ENCODE measurements at regions not wholly inside any gene's neighbourhood (a gene's known extent, or its start where the extent isn't known, plus 50 kb on each side); places are given as distances from the start of the nearest gene placed in this dataset.

- Histone ChIP-seq H3F3A (replicated peaks; ENCODE audit: insufficient read depth) (no peaks in the 10 kb centered on the region), H3K9me2 (no peaks in the 10 kb centered on the region), H3K36me3 (replicated peaks in 1 of 2; ENCODE audit: control insufficient read depth in 1 of 2, insufficient read depth in 2 of 2, low read length in 1 of 2) (no peaks in the 10 kb centered on the region), H3K79me2 (ENCODE audit: insufficient read depth) (no peaks in the 10 kb centered on the region), H3K27ac (ENCODE audit: low read depth in 2 of 2, low read length in 1 of 2) (no peak overlapping the region), H3K27me3 (ENCODE audit: insufficient read depth) (no peaks in the 10 kb centered on the region), H2AFZ (ENCODE audit: low read depth) (no peak overlapping the region), H3K9ac (no peak overlapping the region), H3K4me1 (ENCODE audit: control insufficient read depth in 1 of 2, insufficient read depth in 2 of 2, low read depth in 1 of 2, low read length in 1 of 2) (no peaks in the 10 kb centered on the region), H3K4me2 (no peak overlapping the region), H3K4me3 (ENCODE audit: low read depth in 2 of 2, low read length in 1 of 2) (no peak overlapping the region), H3K9me3 (peaks cover 10% of the 10 kb centered on the region; the same call in 1 of the 2 replicates), H4K20me1 (ENCODE audit: insufficient read depth) (no peaks in the 10 kb centered on the region)
- TF ChIP-seq PBX3 (IDR thresholded peaks at IDR 0.05): no peak
- no peak for TF ChIP-seq TCF12 (IDR thresholded peaks at IDR 0.05)
- DNase-seq: no peak
- WGBS (ENCODE audit: low lambda C conversion rate): 3% methylated on average over 7 of the region's 7 CpGs
- ChIA-PET CTCF (no interaction called here), POLR2A (no interaction called here)
These were observed 639.7 kb upstream of the NR2F2 start for GRCh38 chr15:95690631-95691340.

DNA sequence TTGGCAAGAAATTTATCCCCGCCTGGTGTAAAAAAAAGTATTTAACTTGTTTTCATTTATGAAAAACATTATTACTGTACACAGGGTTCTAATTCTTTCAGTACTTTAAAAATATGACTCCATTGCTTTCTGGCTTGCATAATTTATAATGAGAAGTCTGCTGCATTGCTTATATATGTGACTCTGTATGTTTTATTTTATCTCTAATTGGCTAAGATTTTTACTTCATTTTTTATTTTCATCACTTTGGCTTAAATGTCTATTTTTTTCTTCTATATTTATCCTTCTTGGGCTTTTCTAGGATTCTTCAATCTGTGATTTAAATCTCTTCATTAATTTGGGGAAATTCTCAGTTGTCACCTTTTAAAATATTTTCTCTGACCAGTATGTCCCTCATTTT lies 636.6 kb upstream of the NR2F2 start:
- no peak overlapping the region for H3K9ac ChIP-seq
- H3K27me3 ChIP-seq (ENCODE audit: insufficient read depth): no peaks in the 10 kb centered on the region
- no peak overlapping the region for H3K27ac ChIP-seq (ENCODE audit: low read depth in 2 of 2, low read length in 1 of 2)
- CTCF ChIA-PET: no interaction called here
- no peaks in the 10 kb centered on the region for H4K20me1 ChIP-seq (ENCODE audit: insufficient read depth)
- no peak for TF ChIP-seq JUND (IDR thresholded peaks at IDR 0.05)
- no peak for TF ChIP-seq NRF1 (IDR thresholded peaks at IDR 0.05; ENCODE audit: low read depth, low read length)
- TF ChIP-seq FOSL2 (IDR thresholded peaks at IDR 0.05; ENCODE audit: borderline replicate concordance, low read depth): no peak
- no peak for TF ChIP-seq RXRA (IDR thresholded peaks at IDR 0.05; ENCODE audit: borderline replicate concordance, low read depth)
- TF ChIP-seq, protein P1, sequence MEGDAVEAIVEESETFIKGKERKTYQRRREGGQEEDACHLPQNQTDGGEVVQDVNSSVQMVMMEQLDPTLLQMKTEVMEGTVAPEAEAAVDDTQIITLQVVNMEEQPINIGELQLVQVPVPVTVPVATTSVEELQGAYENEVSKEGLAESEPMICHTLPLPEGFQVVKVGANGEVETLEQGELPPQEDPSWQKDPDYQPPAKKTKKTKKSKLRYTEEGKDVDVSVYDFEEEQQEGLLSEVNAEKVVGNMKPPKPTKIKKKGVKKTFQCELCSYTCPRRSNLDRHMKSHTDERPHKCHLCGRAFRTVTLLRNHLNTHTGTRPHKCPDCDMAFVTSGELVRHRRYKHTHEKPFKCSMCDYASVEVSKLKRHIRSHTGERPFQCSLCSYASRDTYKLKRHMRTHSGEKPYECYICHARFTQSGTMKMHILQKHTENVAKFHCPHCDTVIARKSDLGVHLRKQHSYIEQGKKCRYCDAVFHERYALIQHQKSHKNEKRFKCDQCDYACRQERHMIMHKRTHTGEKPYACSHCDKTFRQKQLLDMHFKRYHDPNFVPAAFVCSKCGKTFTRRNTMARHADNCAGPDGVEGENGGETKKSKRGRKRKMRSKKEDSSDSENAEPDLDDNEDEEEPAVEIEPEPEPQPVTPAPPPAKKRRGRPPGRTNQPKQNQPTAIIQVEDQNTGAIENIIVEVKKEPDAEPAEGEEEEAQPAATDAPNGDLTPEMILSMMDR (IDR thresholded peaks at IDR 0.05): no peak
- TF ChIP-seq PBX3 (IDR thresholded peaks at IDR 0.05): no peak
- TF ChIP-seq MAX (IDR thresholded peaks at IDR 0.05; ENCODE audit: low read depth): no peak
- no peak for TF ChIP-seq TCF12 (IDR thresholded peaks at IDR 0.05)
- no peak for TF ChIP-seq MXI1 (IDR thresholded peaks at IDR 0.05; ENCODE audit: low read depth, low read length)
- TF ChIP-seq USF2 (IDR thresholded peaks at IDR 0.05; ENCODE audit: borderline replicate concordance, low read depth, low read length): no peak
- TF ChIP-seq, protein P2, sequence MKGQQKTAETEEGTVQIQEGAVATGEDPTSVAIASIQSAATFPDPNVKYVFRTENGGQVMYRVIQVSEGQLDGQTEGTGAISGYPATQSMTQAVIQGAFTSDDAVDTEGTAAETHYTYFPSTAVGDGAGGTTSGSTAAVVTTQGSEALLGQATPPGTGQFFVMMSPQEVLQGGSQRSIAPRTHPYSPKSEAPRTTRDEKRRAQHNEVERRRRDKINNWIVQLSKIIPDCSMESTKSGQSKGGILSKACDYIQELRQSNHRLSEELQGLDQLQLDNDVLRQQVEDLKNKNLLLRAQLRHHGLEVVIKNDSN (IDR thresholded peaks at IDR 0.05; ENCODE audit: borderline replicate concordance, low read depth): no peak
- no peak for TF ChIP-seq RAD21 (IDR thresholded peaks at IDR 0.05; ENCODE audit: low read length)
- TF ChIP-seq FOXJ3 (CRISPR knock-in tag; IDR thresholded peaks at IDR 0.05): no peak
- no peak for TF ChIP-seq NFIC (IDR thresholded peaks at IDR 0.05; ENCODE audit: borderline replicate concordance)
- no peaks in the 10 kb centered on the region for H3K36me3 ChIP-seq (replicated peaks in 1 of 2; ENCODE audit: control insufficient read depth in 1 of 2, insufficient read depth in 2 of 2, low read length in 1 of 2)
- no peak overlapping the region for H3K4me2 ChIP-seq
- H3F3A ChIP-seq (replicated peaks; ENCODE audit: insufficient read depth): no peaks in the 10 kb centered on the region
- no peaks in the 10 kb centered on the region for H3K79me2 ChIP-seq (ENCODE audit: insufficient read depth)
- H3K4me1 ChIP-seq (ENCODE audit: control insufficient read depth in 1 of 2, insufficient read depth in 2 of 2, low read depth in 1 of 2, low read length in 1 of 2): no peaks in the 10 kb centered on the region
- POLR2A ChIA-PET: no interaction called here
- H3K4me3 ChIP-seq (ENCODE audit: low read depth in 2 of 2, low read length in 1 of 2): no peak overlapping the region
- no peak overlapping the region for H2AFZ ChIP-seq (ENCODE audit: low read depth)
- H3K9me3 ChIP-seq: peaks cover 10% of the 10 kb centered on the region; the same call in 1 of the 2 replicates
- no peak for DNase-seq
- H3K9me2 ChIP-seq: no peaks in the 10 kb centered on the region
- 2% methylated on average over 1 of the region's 1 CpG for WGBS (ENCODE audit: low lambda C conversion rate)
